DND-41 (cell line): ENCODE measurements at regions not wholly inside any gene's neighbourhood (a gene's known extent, or its start where the extent isn't known, plus 50 kb on each side); places are given as distances from the start of the nearest gene placed in this dataset.
"Not testable (repeated sequence)": the region's sequence is repeated elsewhere in the genome, so short reads cannot be mapped to it uniquely, and the experiment has no call there.

Experiments
- EZH2 ChIP-seq: IDR thresholded peaks from 3 replicates; pipeline ENCODE4 v1.6.1; 2012; ENCODE audit warnings: borderline replicate concordance, low read depth, mild to moderate bottlenecking, moderate library complexity, low read length, inconsistent platforms; ENCODE audit not compliant: severe bottlenecking
- TF ChIP-seq, protein P1 (sequence below): IDR thresholded peaks from 2 replicates; pipeline ENCODE4 v1.5.1; 2012; ENCODE audit warnings: borderline replicate concordance, low read length, moderate library complexity, mild to moderate bottlenecking; ENCODE audit not compliant: poor library complexity, severe bottlenecking; ENCODE audit errors: extremely low read depth

DNA sequence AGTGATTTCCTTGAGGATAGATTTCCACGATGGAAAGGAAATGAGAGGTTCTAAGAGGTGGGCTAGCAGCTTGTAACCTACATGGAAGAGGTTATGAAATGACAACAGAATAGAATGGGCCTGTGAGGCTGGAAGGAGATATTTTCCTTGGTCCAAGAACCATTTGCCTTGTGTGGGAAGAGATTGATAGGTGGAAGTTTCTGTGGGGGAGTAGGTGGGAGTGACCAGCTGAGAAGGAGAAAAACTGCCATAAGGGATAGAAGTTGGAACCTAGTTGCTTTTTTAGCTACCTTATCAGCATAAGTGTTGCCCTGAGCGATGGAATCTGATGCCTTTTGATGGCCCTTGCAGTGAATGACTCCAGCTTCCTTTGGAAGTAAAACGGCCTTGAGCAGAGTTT is 60.4 kb upstream of the NAA35 start:
- not testable (repeated sequence) for TF ChIP-seq EZH2
- TF ChIP-seq, protein P1, sequence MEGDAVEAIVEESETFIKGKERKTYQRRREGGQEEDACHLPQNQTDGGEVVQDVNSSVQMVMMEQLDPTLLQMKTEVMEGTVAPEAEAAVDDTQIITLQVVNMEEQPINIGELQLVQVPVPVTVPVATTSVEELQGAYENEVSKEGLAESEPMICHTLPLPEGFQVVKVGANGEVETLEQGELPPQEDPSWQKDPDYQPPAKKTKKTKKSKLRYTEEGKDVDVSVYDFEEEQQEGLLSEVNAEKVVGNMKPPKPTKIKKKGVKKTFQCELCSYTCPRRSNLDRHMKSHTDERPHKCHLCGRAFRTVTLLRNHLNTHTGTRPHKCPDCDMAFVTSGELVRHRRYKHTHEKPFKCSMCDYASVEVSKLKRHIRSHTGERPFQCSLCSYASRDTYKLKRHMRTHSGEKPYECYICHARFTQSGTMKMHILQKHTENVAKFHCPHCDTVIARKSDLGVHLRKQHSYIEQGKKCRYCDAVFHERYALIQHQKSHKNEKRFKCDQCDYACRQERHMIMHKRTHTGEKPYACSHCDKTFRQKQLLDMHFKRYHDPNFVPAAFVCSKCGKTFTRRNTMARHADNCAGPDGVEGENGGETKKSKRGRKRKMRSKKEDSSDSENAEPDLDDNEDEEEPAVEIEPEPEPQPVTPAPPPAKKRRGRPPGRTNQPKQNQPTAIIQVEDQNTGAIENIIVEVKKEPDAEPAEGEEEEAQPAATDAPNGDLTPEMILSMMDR, result not testable (repeated sequence)
